NCI-H748 (cell line): ENCODE measurements at regions not wholly inside any gene's neighbourhood (a gene's known extent, or its start where the extent isn't known, plus 50 kb on each side); places are given as distances from the start of the nearest gene placed in this dataset.

Experiments used
- DNase-seq: peaks from one replicate; lab custom pipeline; 2025; ENCODE audit not compliant: unreplicated experiment; lab: John Stamatoyannopoulos, UW

- DNase-seq = no peak
These were observed 193.4 kb upstream of the PACRGL start for GRCh38 chr4:20506827-20507226.

DNA sequence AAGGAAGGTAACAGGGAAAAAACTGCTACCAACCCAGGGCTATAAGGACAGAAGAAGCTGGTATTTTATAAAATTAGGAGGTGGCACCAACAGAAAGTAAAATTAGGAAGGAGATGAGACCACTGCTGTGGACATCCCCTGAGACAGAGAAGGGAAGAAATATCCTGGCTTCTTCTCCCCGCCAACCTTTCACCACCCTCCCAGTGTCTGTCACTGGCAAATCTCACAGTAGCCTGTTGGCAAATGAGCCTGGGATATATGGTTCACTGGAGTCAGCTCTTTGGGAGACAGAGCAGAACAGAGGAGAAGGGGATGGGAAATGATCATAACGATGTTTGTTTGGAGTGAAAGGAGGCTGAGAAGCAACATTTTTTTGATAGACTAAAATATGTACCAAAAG is 190.9 kb upstream of the PACRGL start:
- no peak for DNase-seq

GRCh38 chr4:20512033-20512792 is 188.0 kb upstream of the PACRGL start:
- DNase-seq = peak; percentile 88

DNA sequence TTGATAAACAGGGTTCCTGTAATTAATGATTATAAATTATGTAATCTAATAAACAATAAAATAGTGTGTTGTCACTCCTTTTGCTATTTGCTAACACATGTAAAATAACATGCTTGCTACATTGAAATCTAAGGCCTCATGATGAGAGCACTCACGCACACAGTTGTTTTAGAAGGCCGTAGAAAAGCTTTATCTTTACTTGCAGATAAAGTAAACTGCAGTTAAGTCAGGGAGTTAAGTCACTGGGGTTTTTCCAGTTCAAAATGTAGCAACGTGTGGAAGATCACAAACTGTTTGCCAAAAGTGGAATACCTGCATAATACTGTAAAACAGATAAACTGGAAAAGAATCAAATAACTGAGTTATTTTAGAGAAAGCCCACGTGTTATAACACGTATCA is 187.3 kb upstream of the PACRGL start:
- peak; percentile 1 for DNase-seq

DNA sequence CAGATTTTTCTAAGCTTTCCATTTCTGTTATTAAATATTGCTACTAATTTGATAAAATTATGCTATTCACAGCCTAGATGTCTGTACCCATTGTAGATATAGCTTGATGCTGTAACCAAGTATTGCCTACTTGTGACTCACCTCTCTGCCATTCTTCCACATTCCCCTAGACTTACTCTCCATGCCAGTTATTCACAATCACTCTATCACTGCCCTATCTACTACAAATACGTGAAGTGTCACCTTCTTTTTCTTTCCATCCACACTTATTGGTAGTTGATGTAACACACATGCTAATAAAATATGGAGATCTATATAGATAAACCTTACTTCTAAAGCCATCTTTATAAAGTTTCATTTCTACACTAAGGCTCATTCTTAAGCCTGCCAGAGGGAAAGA is 179.4 kb upstream of the PACRGL start:
- DNase-seq = no peak

- DNase-seq = no peak
These were observed 171.8 kb upstream of the PACRGL start for GRCh38 chr4:20528508-20528907.

- DNase-seq = no peak
These were observed 170.6 kb upstream of the PACRGL start for GRCh38 chr4:20529691-20530090.

GRCh38 chr4:20532116-20532790 is 168.0 kb upstream of the PACRGL start:
- DNase-seq = no peak

- no peak for DNase-seq
These were observed 167.1 kb upstream of the PACRGL start for GRCh38 chr4:20532871-20533870.

DNA sequence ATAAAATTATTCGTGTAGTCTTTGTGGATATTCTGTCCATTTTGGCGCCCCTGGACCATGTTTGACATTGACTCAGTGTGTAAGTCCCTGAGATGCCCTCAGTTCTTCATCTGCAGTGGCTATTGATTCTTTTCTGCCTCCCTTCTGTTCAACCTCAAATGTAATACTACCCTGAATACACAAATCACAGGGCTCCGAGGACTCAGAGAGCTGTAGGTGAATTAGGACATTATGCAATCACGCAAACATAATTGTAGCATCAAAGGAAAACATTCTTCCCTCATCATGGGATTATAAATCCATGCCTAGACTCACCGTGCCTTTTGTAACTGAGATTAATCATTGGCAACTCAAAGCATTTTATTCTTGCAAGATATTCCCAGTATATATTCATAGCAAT is 161.4 kb upstream of the PACRGL start:
- DNase-seq = peak; percentile 89

- DNase-seq = no peak
These were observed 157.1 kb upstream of the PACRGL start for GRCh38 chr4:20543131-20543530.

- DNase-seq = peak; percentile 20
These were observed 155.6 kb upstream of the PACRGL start for GRCh38 chr4:20544645-20545044.

DNA sequence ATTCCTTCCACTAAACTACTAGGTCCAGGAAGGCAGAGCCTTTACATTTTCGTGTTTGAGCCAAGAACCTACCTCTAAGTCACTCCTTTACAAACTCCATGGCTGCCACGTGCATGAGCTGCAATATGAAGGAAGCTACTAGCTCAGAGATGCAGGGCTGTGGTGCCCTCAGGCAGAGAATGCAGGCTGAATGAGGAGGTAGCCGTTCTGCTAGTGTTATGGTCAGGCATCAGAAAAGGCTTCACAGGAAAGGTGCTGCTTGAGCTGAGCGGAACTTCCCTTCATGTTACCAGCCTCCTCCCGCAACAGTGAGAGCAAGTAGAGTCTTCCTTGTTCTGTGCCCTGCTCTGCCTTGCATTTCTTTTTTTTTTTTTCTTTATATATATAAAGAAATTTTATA is 148.3 kb upstream of the PACRGL start:
- no peak for DNase-seq

DNA sequence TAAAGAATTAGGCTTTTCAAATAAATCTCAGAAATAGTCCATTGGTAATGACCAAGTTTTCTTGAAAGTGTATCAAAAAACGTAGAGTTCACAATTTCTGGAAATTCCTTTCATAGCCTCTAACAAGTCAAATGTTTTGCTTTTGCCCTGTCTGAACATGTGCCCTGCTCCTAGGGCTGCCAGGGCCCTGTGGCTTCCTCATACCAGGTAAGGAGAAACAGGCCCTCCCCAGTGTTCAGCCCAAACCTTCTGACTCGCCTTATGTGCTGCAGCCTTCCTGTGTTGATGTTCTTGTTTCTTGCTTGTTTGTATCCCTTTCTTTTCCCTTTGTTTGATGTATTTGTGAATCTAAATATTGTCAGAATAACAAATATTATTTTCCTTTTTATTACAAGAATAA is 146.1 kb upstream of the PACRGL start:
- DNase-seq = no peak

- no peak for DNase-seq
These were observed 135.1 kb upstream of the PACRGL start for GRCh38 chr4:20565075-20565721.

DNA sequence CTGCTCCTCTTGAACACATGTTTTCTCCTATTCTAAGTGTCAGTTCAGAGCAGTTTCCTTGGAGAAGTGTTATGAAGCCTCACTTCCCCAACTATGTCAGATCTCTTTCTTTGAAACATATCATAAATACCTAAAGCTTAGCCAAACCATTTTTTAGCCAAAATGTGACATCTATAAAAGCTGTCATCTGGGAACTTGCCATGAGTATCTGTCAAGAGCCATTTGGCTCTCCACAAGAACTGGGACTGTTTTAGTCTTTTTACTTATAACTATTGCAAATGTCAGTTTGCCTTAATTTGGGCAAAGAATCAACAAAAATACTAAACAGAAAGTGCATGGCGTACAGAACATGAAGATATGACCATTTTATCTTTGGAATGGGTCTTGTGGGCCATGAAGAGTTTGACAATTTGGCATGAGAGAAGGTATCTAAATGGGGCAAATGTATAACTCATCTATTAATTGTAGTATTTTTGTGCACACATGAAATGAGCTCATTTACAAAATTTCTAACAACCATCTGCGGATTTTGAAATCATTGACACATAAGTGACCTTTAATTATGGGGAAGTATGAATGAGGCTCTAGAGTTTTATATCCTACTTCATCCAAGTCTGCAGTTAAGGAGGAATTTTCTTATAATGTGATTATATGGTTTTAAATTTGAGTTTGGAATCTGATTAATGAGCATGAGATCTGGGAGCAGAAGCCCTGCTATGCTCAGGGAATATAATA is 129.1 kb upstream of the PACRGL start:
- DNase-seq = no peak

- no peak for DNase-seq
These were observed 127.3 kb upstream of the PACRGL start for GRCh38 chr4:20572976-20573375.

DNA sequence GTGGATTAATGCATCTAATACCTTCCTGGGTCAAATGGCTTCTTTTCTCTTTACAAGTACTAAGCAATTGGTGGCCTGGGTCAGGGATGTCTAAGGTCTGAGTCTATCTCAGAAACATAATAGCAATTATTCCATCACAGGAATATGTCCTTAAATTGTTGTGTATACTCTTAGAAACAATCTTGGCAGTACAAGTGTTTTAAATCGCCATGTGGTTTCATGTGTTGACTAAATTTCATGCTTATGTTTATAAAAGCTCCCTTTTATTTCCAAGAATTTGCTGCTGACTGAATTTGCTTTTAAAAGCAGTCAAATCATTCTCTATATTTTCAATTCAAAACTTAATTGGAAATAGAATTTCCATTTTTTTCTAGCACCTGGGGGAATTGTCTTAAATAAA is 125.3 kb upstream of the PACRGL start:
- no peak for DNase-seq

DNA sequence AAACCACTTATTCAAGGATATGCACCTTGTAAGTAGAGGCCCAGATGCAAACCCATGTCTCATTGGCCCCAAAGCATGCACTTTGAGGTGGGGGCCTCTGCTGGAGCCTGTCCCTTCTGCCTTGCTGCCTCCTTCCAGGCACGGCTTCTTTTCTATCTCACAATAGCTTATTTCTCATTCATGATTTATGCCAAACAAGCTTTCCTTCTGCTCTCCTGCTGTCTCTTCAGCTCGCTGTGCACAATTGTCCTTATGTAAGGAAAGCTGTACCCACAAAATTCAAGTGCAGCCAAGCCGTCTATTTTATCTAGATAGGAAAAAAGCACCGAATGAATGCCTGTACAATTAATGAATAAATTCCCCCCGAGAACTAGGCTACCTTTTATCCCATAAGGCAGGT is 124.8 kb upstream of the PACRGL start:
- DNase-seq = no peak

GRCh38 chr4:20576861-20577260 is 123.4 kb upstream of the PACRGL start:
- DNase-seq = no peak
